LNCaP clone FGC (cell line): ENCODE measurements at regions not wholly inside any gene's neighbourhood (a gene's known extent, or its start where the extent isn't known, plus 50 kb on each side); places are given as distances from the start of the nearest gene placed in this dataset.

Experiments used
- DNase-seq: peaks from one replicate; pipeline ENCODE4 v3.0.0-alpha.2; 2011; ENCODE audit warnings: low read depth
- H3K4me3 ChIP-seq: 2 replicates; pipeline ENCODE4 v1.5.1; 2011; ENCODE audit warnings: mild to moderate bottlenecking, low read depth, low read length, control low read depth
- TF ChIP-seq, protein P1 (sequence below): IDR thresholded peaks from 2 replicates; pipeline ENCODE4 v1.5.1; 2012; ENCODE audit warnings: mild to moderate bottlenecking; ENCODE audit not compliant: control insufficient read depth, insufficient read depth; ENCODE audit errors: extremely low read depth

DNA sequence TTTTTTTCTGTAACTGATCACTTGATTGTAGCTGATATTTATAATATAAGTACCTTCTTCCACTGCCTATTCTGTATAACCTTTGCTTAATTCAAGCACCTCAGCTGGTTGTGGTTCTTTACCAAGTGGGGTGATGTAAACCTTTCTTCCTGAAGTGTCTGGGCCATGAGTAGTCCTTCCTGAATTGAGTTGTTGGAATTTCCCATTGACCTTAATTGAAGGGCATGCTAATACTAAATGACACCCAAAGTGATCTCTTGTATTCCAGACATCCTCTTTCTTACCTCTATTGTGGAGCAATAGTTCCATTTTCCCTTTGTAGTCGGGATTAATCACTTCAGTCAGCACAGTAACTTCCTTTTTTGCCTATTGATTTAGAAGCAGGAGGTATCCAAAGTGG is 1496.8 kb upstream of the CELF4 start:
- TF ChIP-seq, protein P1, sequence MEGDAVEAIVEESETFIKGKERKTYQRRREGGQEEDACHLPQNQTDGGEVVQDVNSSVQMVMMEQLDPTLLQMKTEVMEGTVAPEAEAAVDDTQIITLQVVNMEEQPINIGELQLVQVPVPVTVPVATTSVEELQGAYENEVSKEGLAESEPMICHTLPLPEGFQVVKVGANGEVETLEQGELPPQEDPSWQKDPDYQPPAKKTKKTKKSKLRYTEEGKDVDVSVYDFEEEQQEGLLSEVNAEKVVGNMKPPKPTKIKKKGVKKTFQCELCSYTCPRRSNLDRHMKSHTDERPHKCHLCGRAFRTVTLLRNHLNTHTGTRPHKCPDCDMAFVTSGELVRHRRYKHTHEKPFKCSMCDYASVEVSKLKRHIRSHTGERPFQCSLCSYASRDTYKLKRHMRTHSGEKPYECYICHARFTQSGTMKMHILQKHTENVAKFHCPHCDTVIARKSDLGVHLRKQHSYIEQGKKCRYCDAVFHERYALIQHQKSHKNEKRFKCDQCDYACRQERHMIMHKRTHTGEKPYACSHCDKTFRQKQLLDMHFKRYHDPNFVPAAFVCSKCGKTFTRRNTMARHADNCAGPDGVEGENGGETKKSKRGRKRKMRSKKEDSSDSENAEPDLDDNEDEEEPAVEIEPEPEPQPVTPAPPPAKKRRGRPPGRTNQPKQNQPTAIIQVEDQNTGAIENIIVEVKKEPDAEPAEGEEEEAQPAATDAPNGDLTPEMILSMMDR = no peak
- H3K4me3 ChIP-seq = no peak overlapping the region
- no peak for DNase-seq

DNA sequence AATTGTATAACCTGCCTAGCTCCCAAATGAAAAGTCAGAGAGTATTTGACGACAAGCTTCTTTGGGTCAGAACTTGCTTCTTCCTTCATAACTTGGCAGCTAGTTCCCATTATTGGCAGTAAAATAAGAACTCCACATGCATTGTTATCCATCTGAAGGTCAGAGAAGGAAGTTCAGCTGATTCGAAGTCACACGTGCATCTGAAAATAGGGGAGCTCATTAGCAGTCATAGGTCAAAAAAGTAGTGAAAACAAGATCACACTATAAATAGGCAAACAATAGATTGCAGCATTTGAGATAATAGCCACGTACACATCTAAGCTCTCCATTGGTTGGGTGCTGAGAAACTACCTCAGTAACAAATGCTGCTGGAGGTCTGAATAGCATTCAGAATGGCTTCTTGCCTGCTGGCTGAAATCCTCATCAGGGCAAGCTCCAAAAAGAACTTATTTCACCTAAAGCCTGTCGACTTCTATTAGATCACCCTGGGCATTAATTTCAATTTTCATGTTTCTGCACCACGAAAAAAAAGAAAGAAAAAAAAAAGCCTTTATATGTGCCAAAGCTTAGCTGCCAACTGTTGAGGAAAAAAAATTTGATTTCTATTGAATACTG is 1492.9 kb upstream of the CELF4 start:
- TF ChIP-seq, protein P1 = no peak
- H3K4me3 ChIP-seq = no peak overlapping the region
- DNase-seq = no peak

DNA sequence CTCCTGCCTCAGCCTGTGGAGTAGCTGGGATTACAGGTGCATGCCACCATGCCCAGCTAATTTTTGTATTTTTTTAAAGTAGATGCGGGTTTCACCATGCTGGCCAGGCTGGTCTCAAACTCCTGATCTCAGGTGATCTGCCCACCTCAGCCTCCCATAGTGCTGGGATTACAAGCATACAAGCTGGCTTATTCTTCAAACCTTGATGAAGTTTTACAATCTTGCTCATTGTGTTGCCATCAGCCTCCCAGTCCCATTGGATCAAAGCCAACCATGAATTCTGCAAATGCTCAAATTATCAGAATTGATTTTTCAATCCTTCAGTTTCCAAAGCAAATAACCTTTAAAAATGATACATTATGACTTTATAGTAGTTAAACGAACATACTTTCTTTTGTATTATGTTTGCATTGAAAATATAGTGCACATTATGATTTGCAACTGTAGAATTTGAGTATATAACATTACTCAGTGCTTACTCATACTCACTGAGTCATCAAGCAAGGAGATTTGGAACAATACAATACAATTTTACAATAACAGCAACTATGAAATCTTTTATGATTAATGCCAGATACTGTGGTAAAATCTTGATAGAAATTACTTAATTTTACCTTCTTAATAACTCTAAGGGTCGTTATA is 1491.9 kb upstream of the CELF4 start:
- no peak for DNase-seq
- no peak overlapping the region for H3K4me3 ChIP-seq
- TF ChIP-seq, protein P1 = no peak

GRCh38 chr18:39053571-39053970 is 1488.0 kb upstream of the CELF4 start:
- no peak overlapping the region for H3K4me3 ChIP-seq
- no peak for DNase-seq
- TF ChIP-seq, protein P1 = no peak

- DNase-seq = no peak
- TF ChIP-seq, protein P1 = no peak
- H3K4me3 ChIP-seq = no peak overlapping the region
Observed at GRCh38 chr18:39051013-39051412, 1485.4 kb upstream of the CELF4 start.

DNA sequence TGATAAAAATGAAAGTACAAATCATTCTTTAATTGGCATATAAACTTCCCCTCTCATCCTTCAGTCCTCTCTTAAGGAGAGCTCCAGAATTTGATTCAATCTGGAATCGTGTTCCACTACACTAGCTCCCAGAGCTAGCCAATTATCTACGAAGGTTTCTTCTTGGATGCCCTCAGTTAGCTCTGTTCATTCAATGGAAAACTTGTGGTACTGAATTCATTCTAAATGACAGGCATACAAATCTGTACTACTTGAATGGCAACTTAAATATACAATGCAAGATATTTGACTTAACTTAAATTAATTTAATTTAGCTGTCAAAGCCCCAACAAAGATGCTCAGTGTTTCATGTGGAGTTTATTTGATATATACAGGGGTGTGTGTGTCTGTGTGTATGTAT is 1474.2 kb upstream of the CELF4 start:
- no peak for DNase-seq
- no peak overlapping the region for H3K4me3 ChIP-seq
- TF ChIP-seq, protein P1 = no peak

DNA sequence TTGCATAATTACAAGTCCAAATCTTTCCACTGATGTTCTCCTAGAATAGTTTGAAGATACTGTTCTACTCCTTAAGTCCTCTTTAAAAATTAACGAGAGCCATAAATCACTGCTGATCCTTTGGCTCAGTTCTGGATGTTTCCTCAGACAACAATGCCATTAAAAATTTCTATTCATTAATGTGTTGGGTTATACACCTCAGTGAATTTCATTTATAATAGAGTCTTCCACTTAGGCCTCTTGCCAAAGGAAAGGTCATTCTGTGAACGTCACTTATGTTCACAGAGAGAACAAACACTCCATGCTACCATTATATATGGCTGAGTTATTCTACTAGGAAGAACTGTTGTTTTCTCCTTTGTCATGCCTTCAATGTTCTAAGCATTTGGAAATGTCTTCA is 1472.3 kb upstream of the CELF4 start:
- peak; percentile 64 for DNase-seq

More for the DNA sequence above, 1472.3 kb upstream of the CELF4 start:
- TF ChIP-seq, protein P1 = no peak
- H3K4me3 ChIP-seq = no peak overlapping the region
